Activated naive CD8-positive, alpha-beta T cell treated with anti-CD3 and anti-CD28 coated beads, Interleukin-2, amount 50 U/mL, for 24 hours (primary cell): ENCODE measurements at regions not wholly inside any gene's neighbourhood (a gene's known extent, or its start where the extent isn't known, plus 50 kb on each side); places are given as distances from the start of the nearest gene placed in this dataset.

Experiments used
- ATAC-seq: fragments of 150-1000 bp; cut with Tn5 transposase; one replicate; pipeline ENCODE4 v1.10.0; 2021
- DNase-seq: peaks from one replicate; pipeline ENCODE4 v3.0.0; 2021
- H3K27ac Mint-ChIP-seq: one replicate; pipeline ENCODE4 v1.8.0; 2021; ENCODE audit warnings: mild to moderate bottlenecking, mixed read lengths
- H3K27me3 Mint-ChIP-seq: one replicate; pipeline ENCODE4 v1.8.0; 2021; ENCODE audit warnings: mixed read lengths
- H3K36me3 Mint-ChIP-seq: one replicate; pipeline ENCODE4 v1.8.0; 2021; ENCODE audit warnings: low read depth, mixed read lengths
- H3K4me1 Mint-ChIP-seq: one replicate; pipeline ENCODE4 v1.8.0; 2021; ENCODE audit warnings: mixed read lengths
- H3K4me3 Mint-ChIP-seq: one replicate; pipeline ENCODE4 v1.8.0; 2021; ENCODE audit warnings: mild to moderate bottlenecking, moderate library complexity, mixed read lengths
- H3K9me3 Mint-ChIP-seq: one replicate; pipeline ENCODE4 v1.8.0; 2021; ENCODE audit warnings: mixed read lengths

- peaks cover 3% of the 10 kb centered on the region for H3K9me3 Mint-ChIP-seq
- no peak overlapping the region for H3K27ac Mint-ChIP-seq
- H3K36me3 Mint-ChIP-seq, result no peaks in the 10 kb centered on the region
- H3K4me1 Mint-ChIP-seq, result no peaks in the 10 kb centered on the region
- H3K4me3 Mint-ChIP-seq, result no peak overlapping the region
- peaks cover 10% of the 10 kb centered on the region for H3K27me3 Mint-ChIP-seq
- ATAC-seq, result no peak
- no peak for DNase-seq
These were observed 120.2 kb downstream of the CD8B2 start for GRCh38 chr2:106607371-106607770.

- DNase-seq (no peak), ATAC-seq (no peak)
- Mint-ChIP-seq H3K27ac (no peak overlapping the region), H3K4me3 (no peak overlapping the region), H3K4me1 (no peaks in the 10 kb centered on the region), H3K9me3 (peaks cover under 1% of the 10 kb centered on the region), H3K36me3 (no peaks in the 10 kb centered on the region), H3K27me3 (peaks cover 10% of the 10 kb centered on the region)
These were observed 122.6 kb downstream of the CD8B2 start for GRCh38 chr2:106609780-106610179.

GRCh38 chr2:106614511-106615291 is 127.5 kb downstream of the CD8B2 start:
- DNase-seq (no peak), ATAC-seq (no peak)
- H3K27me3 Mint-ChIP-seq, result peaks cover 9% of the 10 kb centered on the region
- H3K27ac Mint-ChIP-seq, result no peak overlapping the region
- H3K9me3 Mint-ChIP-seq, result no peaks in the 10 kb centered on the region
- no peaks in the 10 kb centered on the region for H3K4me1 Mint-ChIP-seq
- H3K4me3 Mint-ChIP-seq, result no peak overlapping the region
- H3K36me3 Mint-ChIP-seq, result no peaks in the 10 kb centered on the region

GRCh38 chr2:106618614-106619013 is 131.4 kb downstream of the CD8B2 start:
- no peak overlapping the region for H3K4me3 Mint-ChIP-seq
- H3K27ac Mint-ChIP-seq, result no peak overlapping the region
- ATAC-seq (no peak), DNase-seq (no peak)
- peaks cover 12% of the 10 kb centered on the region for H3K27me3 Mint-ChIP-seq
- H3K36me3 Mint-ChIP-seq, result no peaks in the 10 kb centered on the region
- H3K9me3 Mint-ChIP-seq, result no peaks in the 10 kb centered on the region
- no peaks in the 10 kb centered on the region for H3K4me1 Mint-ChIP-seq

- DNase-seq, result no peak
- Mint-ChIP-seq H3K9me3 (peaks cover 6% of the 10 kb centered on the region), H3K4me3 (no peak overlapping the region), H3K36me3 (no peaks in the 10 kb centered on the region), H3K27me3 (peaks cover 16% of the 10 kb centered on the region), H3K27ac (no peak overlapping the region), H3K4me1 (no peaks in the 10 kb centered on the region)
- no peak for ATAC-seq
These were observed 136.3 kb downstream of the CD8B2 start for GRCh38 chr2:106623456-106623855.

- H3K27ac Mint-ChIP-seq, result no peak overlapping the region
- ATAC-seq, result no peak
- H3K27me3 Mint-ChIP-seq, result peaks cover 12% of the 10 kb centered on the region
These were observed 137.7 kb downstream of the CD8B2 start for GRCh38 chr2:106624787-106625380.

GRCh38 chr2:106628377-106628776 is 141.2 kb downstream of the CD8B2 start:
- H3K4me1 Mint-ChIP-seq, result no peaks in the 10 kb centered on the region
- DNase-seq, result no peak
- ATAC-seq, result no peak
- no peaks in the 10 kb centered on the region for H3K36me3 Mint-ChIP-seq
- peaks cover 11% of the 10 kb centered on the region for H3K9me3 Mint-ChIP-seq
- peaks cover 7% of the 10 kb centered on the region for H3K27me3 Mint-ChIP-seq
- H3K27ac Mint-ChIP-seq, result no peak overlapping the region
- H3K4me3 Mint-ChIP-seq, result no peak overlapping the region

More at GRCh38 chr2:106624787-106625380, 137.7 kb downstream of the CD8B2 start:
- H3K9me3 Mint-ChIP-seq, result peaks cover 11% of the 10 kb centered on the region
- H3K4me3 Mint-ChIP-seq, result no peak overlapping the region
- no peaks in the 10 kb centered on the region for H3K4me1 Mint-ChIP-seq
- no peak for DNase-seq
- H3K36me3 Mint-ChIP-seq, result no peaks in the 10 kb centered on the region

GRCh38 chr2:106629981-106630380 is 142.8 kb downstream of the CD8B2 start:
- Mint-ChIP-seq H3K4me3 (no peak overlapping the region), H3K27ac (no peak overlapping the region), H3K27me3 (peaks cover 9% of the 10 kb centered on the region), H3K36me3 (no peaks in the 10 kb centered on the region), H3K9me3 (peaks cover 11% of the 10 kb centered on the region), H3K4me1 (no peaks in the 10 kb centered on the region)
- ATAC-seq, result no peak
- DNase-seq, result no peak

GRCh38 chr2:106631281-106631680 is 144.1 kb downstream of the CD8B2 start:
- ATAC-seq (no peak), DNase-seq (no peak)
- H3K4me1 Mint-ChIP-seq, result no peaks in the 10 kb centered on the region
- no peaks in the 10 kb centered on the region for H3K36me3 Mint-ChIP-seq
- peaks cover 11% of the 10 kb centered on the region for H3K9me3 Mint-ChIP-seq
- H3K4me3 Mint-ChIP-seq, result no peak overlapping the region
- no peak overlapping the region for H3K27ac Mint-ChIP-seq
- peaks cover 6% of the 10 kb centered on the region for H3K27me3 Mint-ChIP-seq

- Mint-ChIP-seq H3K27me3 (peaks cover 3% of the 10 kb centered on the region), H3K4me1 (no peaks in the 10 kb centered on the region), H3K36me3 (no peaks in the 10 kb centered on the region), H3K4me3 (no peak overlapping the region), H3K27ac (no peak overlapping the region), H3K9me3 (no peaks in the 10 kb centered on the region)
- ATAC-seq (no peak), DNase-seq (no peak)
These were observed 150.9 kb downstream of the CD8B2 start for GRCh38 chr2:106638043-106638442.

GRCh38 chr2:106638580-106638979 is 151.4 kb downstream of the CD8B2 start:
- no peaks in the 10 kb centered on the region for H3K9me3 Mint-ChIP-seq
- no peak for ATAC-seq
- no peak for DNase-seq
- no peaks in the 10 kb centered on the region for H3K36me3 Mint-ChIP-seq
- peaks cover 3% of the 10 kb centered on the region for H3K27me3 Mint-ChIP-seq
- no peak overlapping the region for H3K4me3 Mint-ChIP-seq
- H3K27ac Mint-ChIP-seq, result no peak overlapping the region
- no peaks in the 10 kb centered on the region for H3K4me1 Mint-ChIP-seq

GRCh38 chr2:106642679-106643078 is 155.5 kb downstream of the CD8B2 start:
- Mint-ChIP-seq H3K27me3 (no peaks in the 10 kb centered on the region), H3K4me3 (no peak overlapping the region), H3K27ac (no peak overlapping the region), H3K36me3 (no peaks in the 10 kb centered on the region), H3K9me3 (no peaks in the 10 kb centered on the region), H3K4me1 (no peaks in the 10 kb centered on the region)
- ATAC-seq, result no peak
- no peak for DNase-seq

GRCh38 chr2:106644623-106645022 is 157.5 kb downstream of the CD8B2 start:
- ATAC-seq (no peak), DNase-seq (no peak)
- H3K4me3 Mint-ChIP-seq, result no peak overlapping the region
- no peaks in the 10 kb centered on the region for H3K36me3 Mint-ChIP-seq
- H3K27ac Mint-ChIP-seq, result no peak overlapping the region
- no peaks in the 10 kb centered on the region for H3K27me3 Mint-ChIP-seq
- H3K4me1 Mint-ChIP-seq, result no peaks in the 10 kb centered on the region
- H3K9me3 Mint-ChIP-seq, result no peaks in the 10 kb centered on the region

- ATAC-seq (no peak), DNase-seq (no peak)
- Mint-ChIP-seq H3K27ac (no peak overlapping the region), H3K36me3 (no peaks in the 10 kb centered on the region), H3K4me3 (no peak overlapping the region), H3K27me3 (peaks cover 5% of the 10 kb centered on the region), H3K9me3 (no peaks in the 10 kb centered on the region), H3K4me1 (no peaks in the 10 kb centered on the region)
These were observed 159.4 kb downstream of the CD8B2 start for GRCh38 chr2:106646605-106647004.

- DNase-seq (no peak), ATAC-seq (no peak)
- Mint-ChIP-seq H3K36me3 (no peaks in the 10 kb centered on the region), H3K4me1 (no peaks in the 10 kb centered on the region), H3K27ac (no peak overlapping the region), H3K27me3 (peaks cover 17% of the 10 kb centered on the region), H3K9me3 (no peaks in the 10 kb centered on the region), H3K4me3 (no peak overlapping the region)
These were observed 162.1 kb downstream of the CD8B2 start for GRCh38 chr2:106649306-106649705.
